OCI-LY1 (cell line): ENCODE measurements at regions not wholly inside any gene's neighbourhood (a gene's known extent, or its start where the extent isn't known, plus 50 kb on each side); places are given as distances from the start of the nearest gene placed in this dataset.

Experiments
- CTCF ChIP-seq: fragments of 200-600 bp; sonication (generic), shearing (Covaris generic); IDR thresholded peaks from 2 replicates; pipeline ENCODE4 v1.5.1; 2017; ENCODE audit warnings: mild to moderate bottlenecking, antibody characterized with exemption, low read length, moderate library complexity, mixed read lengths
- EZH2 ChIP-seq: fragments of 200-600 bp; sonication (generic), shearing (Covaris generic); IDR thresholded peaks from 2 replicates; pipeline ENCODE4 v1.8.0; 2017; ENCODE audit warnings: borderline replicate concordance, mixed run types, mild to moderate bottlenecking, antibody characterized with exemption, low read length, moderate library complexity, mixed read lengths

DNA sequence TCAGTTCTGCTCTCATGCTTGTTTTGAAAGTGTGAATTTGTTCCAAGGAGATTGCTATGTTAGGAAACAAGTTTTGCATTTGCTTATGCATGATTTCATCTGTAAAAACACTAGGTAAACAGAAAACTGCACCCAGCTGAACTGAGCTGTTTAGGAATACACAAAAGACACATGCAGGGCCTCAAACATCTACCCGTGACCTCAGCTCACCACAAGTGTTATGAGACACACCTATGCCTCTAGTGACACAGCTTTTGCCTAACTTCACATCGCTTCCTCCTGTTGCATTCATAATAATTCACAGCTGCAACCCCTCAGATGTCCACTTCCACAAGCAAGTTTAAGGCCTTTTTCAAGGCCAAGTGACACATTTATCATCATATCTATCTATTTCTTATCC is 98.0 kb upstream of the SLC24A3 start:
- TF ChIP-seq CTCF (no peak), EZH2 (no peak)
